AG09309 (cell line): ENCODE measurements at regions not wholly inside any gene's neighbourhood (a gene's known extent, or its start where the extent isn't known, plus 50 kb on each side); places are given as distances from the start of the nearest gene placed in this dataset.

Experiments
- DNase-seq: peaks from one replicate; pipeline ENCODE4 v3.0.0-alpha.2; 2010; ENCODE audit warnings: low read depth
- H3K4me3 ChIP-seq: 2 replicates; pipeline ENCODE4 v1.5.1; 2011; ENCODE audit warnings: mild to moderate bottlenecking, low read depth, low read length, moderate library complexity; ENCODE audit not compliant: control insufficient read depth
- TF ChIP-seq, protein P1 (sequence below): IDR thresholded peaks from 2 replicates; pipeline ENCODE4 v1.5.1; 2011; ENCODE audit warnings: mild to moderate bottlenecking, low read depth, low read length, inconsistent platforms; ENCODE audit not compliant: insufficient read depth, control insufficient read depth; ENCODE audit errors: missing control alignments

DNA sequence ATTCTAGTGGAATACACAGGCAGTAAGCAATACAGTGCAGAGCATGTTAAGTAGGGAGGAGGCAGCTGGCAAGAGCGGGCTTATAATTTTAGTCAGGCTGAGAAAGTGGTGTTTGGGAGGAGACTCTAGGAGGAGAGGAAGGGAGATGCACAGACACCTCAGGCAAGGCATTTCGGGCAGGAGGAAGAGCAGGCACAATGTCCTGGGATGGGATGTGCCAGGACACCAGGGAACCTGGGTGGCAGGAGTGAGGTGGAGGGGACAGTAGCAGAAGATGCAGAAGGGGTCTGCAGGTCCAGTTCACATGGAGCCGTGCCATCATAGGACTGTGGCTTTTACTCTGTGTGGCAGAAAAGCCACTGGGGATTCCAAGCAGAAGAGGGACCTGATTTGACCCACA, 143.7 kb upstream of the FSTL4 start:
- H3K4me3 ChIP-seq: no peak overlapping the region
- no peak for DNase-seq
- TF ChIP-seq, protein P1, sequence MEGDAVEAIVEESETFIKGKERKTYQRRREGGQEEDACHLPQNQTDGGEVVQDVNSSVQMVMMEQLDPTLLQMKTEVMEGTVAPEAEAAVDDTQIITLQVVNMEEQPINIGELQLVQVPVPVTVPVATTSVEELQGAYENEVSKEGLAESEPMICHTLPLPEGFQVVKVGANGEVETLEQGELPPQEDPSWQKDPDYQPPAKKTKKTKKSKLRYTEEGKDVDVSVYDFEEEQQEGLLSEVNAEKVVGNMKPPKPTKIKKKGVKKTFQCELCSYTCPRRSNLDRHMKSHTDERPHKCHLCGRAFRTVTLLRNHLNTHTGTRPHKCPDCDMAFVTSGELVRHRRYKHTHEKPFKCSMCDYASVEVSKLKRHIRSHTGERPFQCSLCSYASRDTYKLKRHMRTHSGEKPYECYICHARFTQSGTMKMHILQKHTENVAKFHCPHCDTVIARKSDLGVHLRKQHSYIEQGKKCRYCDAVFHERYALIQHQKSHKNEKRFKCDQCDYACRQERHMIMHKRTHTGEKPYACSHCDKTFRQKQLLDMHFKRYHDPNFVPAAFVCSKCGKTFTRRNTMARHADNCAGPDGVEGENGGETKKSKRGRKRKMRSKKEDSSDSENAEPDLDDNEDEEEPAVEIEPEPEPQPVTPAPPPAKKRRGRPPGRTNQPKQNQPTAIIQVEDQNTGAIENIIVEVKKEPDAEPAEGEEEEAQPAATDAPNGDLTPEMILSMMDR: no peak

DNA sequence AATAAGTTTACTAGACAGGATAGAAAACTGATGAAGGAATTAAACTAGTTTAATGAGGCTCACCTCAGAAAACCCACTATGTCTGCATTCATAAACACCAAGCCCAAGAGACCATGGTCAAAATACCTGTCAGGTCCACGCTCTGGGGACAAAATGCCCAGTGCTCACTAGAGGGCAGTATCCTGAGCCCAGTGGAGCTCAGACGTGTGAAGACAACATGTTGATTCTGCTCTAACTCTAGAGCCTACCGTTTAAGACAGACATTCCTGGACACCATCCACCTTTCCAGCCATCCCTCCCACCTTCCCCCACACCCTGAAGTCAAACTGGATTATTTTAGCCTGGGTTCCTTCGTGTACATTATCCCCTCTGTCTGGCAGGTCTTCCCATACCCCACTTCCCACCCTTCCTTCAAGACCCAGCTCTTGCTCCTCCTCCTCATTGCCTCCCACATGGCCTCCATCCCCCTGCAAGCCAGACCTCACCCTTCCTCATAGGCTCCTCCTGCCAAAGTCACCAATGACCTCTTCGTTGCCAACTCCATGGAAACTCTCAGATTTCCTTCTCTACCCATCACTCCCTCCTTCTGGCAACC, 142.3 kb upstream of the FSTL4 start:
- TF ChIP-seq, protein P1: peak; percentile 61
- DNase-seq: no peak
- H3K4me3 ChIP-seq: no peak overlapping the region

DNA sequence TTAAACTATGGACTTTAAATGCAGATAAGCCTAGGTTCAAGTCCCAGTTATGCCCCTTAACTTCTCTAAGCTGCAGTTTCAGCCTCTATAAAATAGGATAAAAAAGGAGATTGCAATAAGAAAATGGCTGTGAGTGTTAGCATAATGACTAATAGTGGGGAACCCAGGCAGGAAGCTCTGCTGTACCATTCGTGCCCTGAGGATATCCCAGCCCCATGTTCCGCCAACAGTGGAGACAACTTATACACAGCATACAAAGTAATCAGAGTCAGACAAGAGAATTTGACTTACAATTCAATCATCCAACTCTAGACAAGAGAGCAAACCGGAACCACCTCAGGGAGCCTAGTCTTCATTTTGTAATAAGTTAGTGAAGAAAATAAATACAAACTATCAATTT, 141.5 kb upstream of the FSTL4 start:
- DNase-seq: no peak
- TF ChIP-seq, protein P1: no peak
- no peak overlapping the region for H3K4me3 ChIP-seq

DNA sequence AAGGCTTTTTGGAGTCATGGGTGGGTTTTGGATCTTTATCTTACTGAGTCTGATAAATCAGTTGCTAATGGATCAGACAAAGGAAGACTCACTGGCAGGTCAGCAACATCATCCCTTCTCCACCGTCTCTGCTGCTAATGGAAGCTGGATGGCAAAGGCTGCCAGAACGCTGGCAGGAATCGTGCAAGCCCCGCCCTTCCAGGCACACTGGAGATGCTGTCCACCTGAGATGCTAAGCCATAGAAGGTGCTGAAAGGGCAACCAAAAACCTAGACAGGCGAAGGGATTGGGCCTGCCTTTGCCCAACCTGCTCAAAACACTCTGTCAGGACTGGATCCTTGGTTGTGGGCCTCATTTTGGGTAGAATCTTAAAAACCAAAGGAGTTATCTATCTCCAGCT, 139.5 kb upstream of the FSTL4 start:
- TF ChIP-seq, protein P1: no peak
- H3K4me3 ChIP-seq: no peak overlapping the region
- no peak for DNase-seq

DNA sequence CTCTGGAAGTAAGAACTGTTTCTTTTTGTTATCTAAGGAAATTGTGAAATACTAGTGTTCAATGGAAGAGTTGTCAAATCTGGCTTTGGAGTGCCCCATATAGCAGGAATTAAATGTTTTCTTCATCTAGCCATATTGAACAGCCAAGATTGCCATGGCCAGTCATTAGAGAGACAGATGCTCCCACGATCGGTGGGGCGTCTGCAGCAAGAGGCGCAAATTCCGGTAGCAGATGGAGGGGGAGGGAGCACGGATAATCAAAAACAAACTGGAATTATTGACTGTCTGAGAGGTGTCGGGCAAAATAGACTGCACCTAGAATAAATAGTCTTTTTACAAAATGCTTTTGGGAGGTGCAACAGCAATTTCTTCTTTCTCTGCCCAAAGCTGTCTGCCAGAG, 139.1 kb upstream of the FSTL4 start:
- no peak for DNase-seq
- TF ChIP-seq, protein P1: no peak
- H3K4me3 ChIP-seq: no peak overlapping the region

DNA sequence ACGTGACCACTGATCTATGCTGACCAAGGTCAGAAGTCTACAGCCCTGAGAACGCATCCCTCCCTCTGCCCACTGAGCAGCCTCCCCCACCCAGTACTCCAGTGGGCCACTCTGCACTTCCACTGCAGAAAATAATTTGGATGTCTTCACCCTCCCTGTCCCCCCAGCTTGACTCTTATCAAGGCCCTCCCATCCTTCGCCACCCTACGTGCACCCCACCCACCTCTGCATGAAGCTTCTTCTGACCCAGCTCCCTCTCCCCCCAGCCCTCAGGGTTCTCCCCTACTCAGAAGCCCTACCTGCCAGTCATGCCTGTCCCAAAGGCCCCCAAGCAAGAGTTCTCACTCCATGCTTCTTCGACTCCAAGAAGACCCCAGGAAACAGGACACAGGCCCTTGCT, 138.5 kb upstream of the FSTL4 start:
- no peak overlapping the region for H3K4me3 ChIP-seq
- TF ChIP-seq, protein P1: no peak
- no peak for DNase-seq

DNA sequence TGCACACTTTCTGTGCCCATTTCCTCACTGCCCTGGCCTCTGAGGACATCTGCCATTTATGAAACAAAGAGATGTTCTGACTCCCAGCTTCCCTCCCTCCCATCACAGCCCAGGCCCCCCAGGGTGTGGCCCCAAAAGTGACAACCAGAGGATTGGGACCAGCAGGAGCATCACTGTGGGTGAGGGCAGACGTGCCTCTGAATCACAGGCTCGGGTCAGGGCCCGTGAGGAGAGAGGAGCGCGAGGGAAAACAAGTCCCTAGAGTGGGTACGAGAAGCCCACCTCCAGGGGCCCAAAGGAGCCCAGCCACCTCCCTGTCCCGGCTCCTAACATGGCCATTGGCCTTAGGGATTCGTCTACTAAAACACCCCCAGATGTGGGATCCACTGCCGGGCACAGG, 138.0 kb upstream of the FSTL4 start:
- no peak overlapping the region for H3K4me3 ChIP-seq
- TF ChIP-seq, protein P1: no peak
- no peak for DNase-seq
